GM12878 (cell line): ENCODE measurements at regions not wholly inside any gene's neighbourhood (a gene's known extent, or its start where the extent isn't known, plus 50 kb on each side); places are given as distances from the start of the nearest gene placed in this dataset.

ENCODE experiments used
- ATAC-seq: fragments of 200-7000 bp; cut with Tn5 transposase; 3 replicates; pipeline ENCODE4 v1.9.1; 2020; ENCODE audit warnings: mild to moderate bottlenecking, moderate library complexity
- BruUV-seq: library from RNA; stranded (reverse); fragments of 400-500 nt; replicated peaks from 2 replicates; lab custom pipeline; 2021; lab: Mats Ljungman, UMichigan
- CTCF ChIA-PET: fragments of 300-600 bp; sonication (Branson Sonifier 250); formaldehyde crosslinking; extraction: SDS; loops from one replicate; lab custom pipeline; 2021; ENCODE audit warnings: inconsistent platforms; lab: Yijun Ruan, JAX
- POLR2A ChIA-PET: fragments of 350-600 bp; formaldehyde crosslinking; extraction: SDS; loops from one replicate; lab custom pipeline; 2021; ENCODE audit warnings: inconsistent platforms; lab: Charles Lee
- RAD21 ChIA-PET: fragments of 300-600 bp; sonication (Branson Sonifier 250); formaldehyde crosslinking; loops from one replicate; lab custom pipeline; 2023; ENCODE audit warnings: antibody characterized with exemption; ENCODE audit not compliant: unreplicated experiment; lab: Charles Lee
- SMC1A ChIA-PET: fragments of 300-600 bp; sonication (Branson Sonifier 250); formaldehyde crosslinking; loops from one replicate; lab custom pipeline; 2023; ENCODE audit not compliant: unreplicated experiment, uncharacterized antibody; lab: Charles Lee
- DNase-seq: peaks from one replicate; pipeline ENCODE4 v3.0.0-alpha.2; 2011; ENCODE audit warnings: low read depth, low spot score
- FAIRE-seq: peaks from 3 replicates; lab custom pipeline; 2011; peaks lifted over from hg19 to GRCh38; lab: Jason Lieb, UNC
- H2AFZ ChIP-seq: 2 replicates; pipeline ENCODE4 v1.6.0; 2011; ENCODE audit warnings: low read depth, low read length, control low read depth; ENCODE audit not compliant: control insufficient read depth
- H3K27ac ChIP-seq: 2 replicates; pipeline ENCODE4 v1.5.1; 2011; ENCODE audit warnings: control low read depth; ENCODE audit not compliant: control insufficient read depth, insufficient read depth
- H3K27me3 ChIP-seq, 2 experiments: replicated peaks in 1 of 2; 2 replicates each; pipeline versions ENCODE4 v1.6.0 to v1.6.1; 2011; ENCODE audit warnings: low read length in 1 of 2; ENCODE audit not compliant: control insufficient read depth in 2 of 2, insufficient read depth in 2 of 2
- H3K36me3 ChIP-seq, 2 experiments: 2 replicates each; pipeline ENCODE4 v1.5.1; 2011; ENCODE audit warnings: low read length in 1 of 2; ENCODE audit not compliant: control insufficient read depth in 2 of 2, insufficient read depth in 2 of 2
- H3K4me1 ChIP-seq: 2 replicates; pipeline ENCODE4 v1.6.1; 2011; ENCODE audit warnings: mild to moderate bottlenecking, low read length, moderate library complexity, mixed read lengths; ENCODE audit not compliant: control insufficient read depth, insufficient read depth
- H3K4me2 ChIP-seq: 2 replicates; pipeline ENCODE4 v1.6.0; 2011; ENCODE audit warnings: control low read depth; ENCODE audit not compliant: control insufficient read depth, insufficient read depth
- H3K4me3 ChIP-seq: fragments of 200-600 bp; sonication (generic); 2 replicates; pipeline ENCODE4 v1.5.1; 2016
- H3K79me2 ChIP-seq: 2 replicates; pipeline ENCODE4 v1.6.0; 2011; ENCODE audit warnings: low read length; ENCODE audit not compliant: control insufficient read depth, insufficient read depth
- H3K9ac ChIP-seq: 2 replicates; pipeline ENCODE4 v1.8.0; 2011; ENCODE audit warnings: low read length, control low read depth, mixed read lengths; ENCODE audit not compliant: control insufficient read depth, insufficient read depth
- H3K9me3 ChIP-seq: replicated peaks from 3 replicates; pipeline ENCODE4 v1.5.1; 2011; ENCODE audit warnings: mild to moderate bottlenecking, low read length; ENCODE audit not compliant: control insufficient read depth, insufficient read depth
- H4K20me1 ChIP-seq: 2 replicates; pipeline ENCODE4 v1.6.0; 2011; ENCODE audit not compliant: control insufficient read depth, insufficient read depth
- HDAC6 ChIP-seq: fragments of 200-600 bp; sonication (generic); IDR thresholded peaks from one replicate; pipeline ENCODE4 v1.8.0; 2017; ENCODE audit warnings: antibody characterized with exemption; ENCODE audit not compliant: unreplicated experiment
- IRF4 ChIP-seq: IDR thresholded peaks from 2 replicates; pipeline ENCODE4 v1.6.1; 2011; ENCODE audit warnings: low read depth, low read length
- MYB ChIP-seq: fragments of 150-350 bp; IDR thresholded peaks from 2 replicates; pipeline ENCODE4 v1.6.1; 2014; ENCODE audit warnings: mild to moderate bottlenecking, low read depth, low read length, borderline replicate concordance
- NBN ChIP-seq: fragments of 450-650 bp; IDR thresholded peaks from 2 replicates; pipeline ENCODE4 v1.6.1; 2016
- NR2F1 ChIP-seq: fragments of 450-650 bp; conservative IDR thresholded peaks from 2 replicates; pipeline ENCODE4 v1.6.1; 2017; ENCODE audit warnings: mild to moderate bottlenecking
- POLR2AphosphoS5 ChIP-seq: IDR thresholded peaks from 2 replicates; pipeline ENCODE4 v1.6.1; 2011; ENCODE audit warnings: mild to moderate bottlenecking, low read length, inconsistent platforms
- SMAD5 ChIP-seq: IDR thresholded peaks from 2 replicates; pipeline ENCODE4 v1.6.1; 2016; ENCODE audit warnings: antibody characterized with exemption, low read depth
- SUPT20H ChIP-seq: IDR thresholded peaks from 2 replicates; pipeline ENCODE4 v1.6.1; 2011; ENCODE audit warnings: low read depth, mild to moderate bottlenecking, low read length, moderate library complexity, borderline replicate concordance; ENCODE audit not compliant: control insufficient read depth
- WGBS: methylation state at CpG from one replicate; pipeline ENCODE4 v1.1.6; 2016; ENCODE audit warnings: low lambda C conversion rate; ENCODE audit not compliant: insufficient replicate concordance, insufficient coverage; ENCODE audit errors: missing lambda C conversion rate; 5-methylcytosine and 5-hydroxymethylcytosine counted together
- in situ Hi-C: fragments of 300-500 bp; cut with MboI; formaldehyde crosslinking; loops from 9 replicates; pipeline ENCODE4 v1.14.3; 2018; ENCODE audit warnings: mixed read lengths
- intact Hi-C: fragments of 100-400 bp; cut with micrococcal nuclease; formaldehyde crosslinking; loops from one replicate; pipeline ENCODE4 v1.14.2; 2022; ENCODE audit not compliant: unreplicated experiment
- TF ChIP-seq, protein P1 (sequence below): IDR thresholded peaks from 2 replicates; pipeline ENCODE4 v1.6.1; 2011; ENCODE audit warnings: low read depth, mild to moderate bottlenecking, low read length, moderate library complexity, borderline replicate concordance; ENCODE audit errors: extremely low read depth
- TF ChIP-seq, protein P2 (sequence below): fragments of 450-650 bp; IDR thresholded peaks from 2 replicates; pipeline ENCODE4 v1.6.1; 2017; ENCODE audit warnings: mild to moderate bottlenecking, moderate library complexity
- TF ChIP-seq, protein P3 (sequence below), 3 experiments: IDR thresholded peaks in 2 of 3; conservative IDR thresholded peaks in 1 of 3; 2 replicates each; pipeline ENCODE4 v1.5.1; 2011; ENCODE audit warnings: low read depth in 3 of 3, low read length in 3 of 3, mild to moderate bottlenecking in 3 of 3, control low read depth in 2 of 3, moderate library complexity in 2 of 3, inconsistent platforms in 1 of 3, mixed read lengths in 1 of 3; ENCODE audit not compliant: control insufficient read depth in 2 of 3, insufficient read depth in 1 of 3; ENCODE audit errors: extremely low read depth in 1 of 3
- TF ChIP-seq, protein P4 (sequence below): IDR thresholded peaks from 2 replicates; pipeline ENCODE4 v1.6.1; 2012; ENCODE audit warnings: improper control_type of control experiment, low read depth, low read length; ENCODE audit not compliant: insufficient replicate concordance

DNA sequence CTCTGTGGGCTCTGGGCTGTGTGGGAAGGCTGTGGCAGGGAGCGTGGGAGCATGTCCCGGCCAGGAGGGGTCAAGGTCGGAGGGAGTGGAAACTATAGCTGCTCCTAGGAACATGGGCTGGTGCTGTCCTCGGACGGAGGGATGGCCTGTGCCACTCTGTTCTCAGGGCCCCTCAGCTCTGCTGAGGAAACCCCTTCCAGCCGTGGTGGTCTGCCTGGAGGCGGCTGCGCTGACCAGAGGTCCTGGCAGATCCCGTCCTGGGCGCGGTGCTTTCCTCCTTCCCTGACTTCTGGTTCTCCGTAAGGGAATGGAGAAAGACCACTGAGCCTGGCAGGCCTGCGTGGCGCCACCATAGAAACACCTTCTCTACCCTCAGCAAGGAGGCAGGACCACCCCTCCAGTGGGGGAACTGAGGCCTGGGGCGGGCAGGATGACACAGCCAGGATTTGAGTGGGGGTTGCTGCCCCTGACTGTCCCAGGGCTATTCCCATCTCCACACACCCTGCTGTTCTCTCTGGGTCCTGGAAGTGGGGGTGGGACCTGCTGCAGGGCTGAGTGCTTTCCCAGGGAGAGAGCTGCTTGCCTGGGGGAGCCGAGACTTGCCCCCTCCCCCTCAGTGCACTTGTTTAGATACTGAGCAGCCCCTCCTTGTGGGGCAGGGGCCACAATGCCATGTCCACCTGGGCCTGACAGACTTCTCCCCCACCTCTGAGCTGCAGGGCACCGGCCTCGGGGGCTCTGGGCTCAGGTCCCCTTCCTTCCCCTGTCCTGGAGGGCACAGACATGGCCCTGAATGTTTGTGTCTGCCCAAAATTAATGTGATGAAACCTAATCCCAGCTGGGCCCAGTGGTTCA is 301.0 kb upstream of the HS6ST1 start:
- in situ Hi-C loops: no loop called here
- ChIA-PET SMC1A (no interaction called here), RAD21 (no interaction called here)
- TF ChIP-seq HDAC6 (no peak), NBN (no peak), SMAD5 (no peak), IRF4 (no peak), MYB (no peak), POLR2AphosphoS5 (no peak), SUPT20H (no peak), NR2F1 (no peak)
- TF ChIP-seq, protein P1, sequence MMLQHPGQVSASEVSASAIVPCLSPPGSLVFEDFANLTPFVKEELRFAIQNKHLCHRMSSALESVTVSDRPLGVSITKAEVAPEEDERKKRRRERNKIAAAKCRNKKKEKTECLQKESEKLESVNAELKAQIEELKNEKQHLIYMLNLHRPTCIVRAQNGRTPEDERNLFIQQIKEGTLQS: no peak
- TF ChIP-seq, protein P2, sequence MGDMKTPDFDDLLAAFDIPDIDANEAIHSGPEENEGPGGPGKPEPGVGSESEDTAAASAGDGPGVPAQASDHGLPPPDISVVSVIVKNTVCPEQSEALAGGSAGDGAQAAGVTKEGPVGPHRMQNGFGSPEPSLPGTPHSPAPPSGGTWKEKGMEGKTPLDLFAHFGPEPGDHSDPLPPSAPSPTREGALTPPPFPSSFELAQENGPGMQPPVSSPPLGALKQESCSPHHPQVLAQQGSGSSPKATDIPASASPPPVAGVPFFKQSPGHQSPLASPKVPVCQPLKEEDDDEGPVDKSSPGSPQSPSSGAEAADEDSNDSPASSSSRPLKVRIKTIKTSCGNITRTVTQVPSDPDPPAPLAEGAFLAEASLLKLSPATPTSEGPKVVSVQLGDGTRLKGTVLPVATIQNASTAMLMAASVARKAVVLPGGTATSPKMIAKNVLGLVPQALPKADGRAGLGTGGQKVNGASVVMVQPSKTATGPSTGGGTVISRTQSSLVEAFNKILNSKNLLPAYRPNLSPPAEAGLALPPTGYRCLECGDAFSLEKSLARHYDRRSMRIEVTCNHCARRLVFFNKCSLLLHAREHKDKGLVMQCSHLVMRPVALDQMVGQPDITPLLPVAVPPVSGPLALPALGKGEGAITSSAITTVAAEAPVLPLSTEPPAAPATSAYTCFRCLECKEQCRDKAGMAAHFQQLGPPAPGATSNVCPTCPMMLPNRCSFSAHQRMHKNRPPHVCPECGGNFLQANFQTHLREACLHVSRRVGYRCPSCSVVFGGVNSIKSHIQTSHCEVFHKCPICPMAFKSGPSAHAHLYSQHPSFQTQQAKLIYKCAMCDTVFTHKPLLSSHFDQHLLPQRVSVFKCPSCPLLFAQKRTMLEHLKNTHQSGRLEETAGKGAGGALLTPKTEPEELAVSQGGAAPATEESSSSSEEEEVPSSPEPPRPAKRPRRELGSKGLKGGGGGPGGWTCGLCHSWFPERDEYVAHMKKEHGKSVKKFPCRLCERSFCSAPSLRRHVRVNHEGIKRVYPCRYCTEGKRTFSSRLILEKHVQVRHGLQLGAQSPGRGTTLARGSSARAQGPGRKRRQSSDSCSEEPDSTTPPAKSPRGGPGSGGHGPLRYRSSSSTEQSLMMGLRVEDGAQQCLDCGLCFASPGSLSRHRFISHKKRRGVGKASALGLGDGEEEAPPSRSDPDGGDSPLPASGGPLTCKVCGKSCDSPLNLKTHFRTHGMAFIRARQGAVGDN: no peak
- TF ChIP-seq, protein P3, sequence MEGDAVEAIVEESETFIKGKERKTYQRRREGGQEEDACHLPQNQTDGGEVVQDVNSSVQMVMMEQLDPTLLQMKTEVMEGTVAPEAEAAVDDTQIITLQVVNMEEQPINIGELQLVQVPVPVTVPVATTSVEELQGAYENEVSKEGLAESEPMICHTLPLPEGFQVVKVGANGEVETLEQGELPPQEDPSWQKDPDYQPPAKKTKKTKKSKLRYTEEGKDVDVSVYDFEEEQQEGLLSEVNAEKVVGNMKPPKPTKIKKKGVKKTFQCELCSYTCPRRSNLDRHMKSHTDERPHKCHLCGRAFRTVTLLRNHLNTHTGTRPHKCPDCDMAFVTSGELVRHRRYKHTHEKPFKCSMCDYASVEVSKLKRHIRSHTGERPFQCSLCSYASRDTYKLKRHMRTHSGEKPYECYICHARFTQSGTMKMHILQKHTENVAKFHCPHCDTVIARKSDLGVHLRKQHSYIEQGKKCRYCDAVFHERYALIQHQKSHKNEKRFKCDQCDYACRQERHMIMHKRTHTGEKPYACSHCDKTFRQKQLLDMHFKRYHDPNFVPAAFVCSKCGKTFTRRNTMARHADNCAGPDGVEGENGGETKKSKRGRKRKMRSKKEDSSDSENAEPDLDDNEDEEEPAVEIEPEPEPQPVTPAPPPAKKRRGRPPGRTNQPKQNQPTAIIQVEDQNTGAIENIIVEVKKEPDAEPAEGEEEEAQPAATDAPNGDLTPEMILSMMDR (IDR thresholded peaks at IDR 0.05 in 2 of 3, conservative IDR thresholded peaks at IDR 0.05 in 1 of 3; ENCODE audit: control insufficient read depth in 2 of 3, extremely low read depth in 1 of 3, insufficient read depth in 1 of 3, low read depth in 3 of 3, low read length in 3 of 3): no peak
- TF ChIP-seq, protein P4, sequence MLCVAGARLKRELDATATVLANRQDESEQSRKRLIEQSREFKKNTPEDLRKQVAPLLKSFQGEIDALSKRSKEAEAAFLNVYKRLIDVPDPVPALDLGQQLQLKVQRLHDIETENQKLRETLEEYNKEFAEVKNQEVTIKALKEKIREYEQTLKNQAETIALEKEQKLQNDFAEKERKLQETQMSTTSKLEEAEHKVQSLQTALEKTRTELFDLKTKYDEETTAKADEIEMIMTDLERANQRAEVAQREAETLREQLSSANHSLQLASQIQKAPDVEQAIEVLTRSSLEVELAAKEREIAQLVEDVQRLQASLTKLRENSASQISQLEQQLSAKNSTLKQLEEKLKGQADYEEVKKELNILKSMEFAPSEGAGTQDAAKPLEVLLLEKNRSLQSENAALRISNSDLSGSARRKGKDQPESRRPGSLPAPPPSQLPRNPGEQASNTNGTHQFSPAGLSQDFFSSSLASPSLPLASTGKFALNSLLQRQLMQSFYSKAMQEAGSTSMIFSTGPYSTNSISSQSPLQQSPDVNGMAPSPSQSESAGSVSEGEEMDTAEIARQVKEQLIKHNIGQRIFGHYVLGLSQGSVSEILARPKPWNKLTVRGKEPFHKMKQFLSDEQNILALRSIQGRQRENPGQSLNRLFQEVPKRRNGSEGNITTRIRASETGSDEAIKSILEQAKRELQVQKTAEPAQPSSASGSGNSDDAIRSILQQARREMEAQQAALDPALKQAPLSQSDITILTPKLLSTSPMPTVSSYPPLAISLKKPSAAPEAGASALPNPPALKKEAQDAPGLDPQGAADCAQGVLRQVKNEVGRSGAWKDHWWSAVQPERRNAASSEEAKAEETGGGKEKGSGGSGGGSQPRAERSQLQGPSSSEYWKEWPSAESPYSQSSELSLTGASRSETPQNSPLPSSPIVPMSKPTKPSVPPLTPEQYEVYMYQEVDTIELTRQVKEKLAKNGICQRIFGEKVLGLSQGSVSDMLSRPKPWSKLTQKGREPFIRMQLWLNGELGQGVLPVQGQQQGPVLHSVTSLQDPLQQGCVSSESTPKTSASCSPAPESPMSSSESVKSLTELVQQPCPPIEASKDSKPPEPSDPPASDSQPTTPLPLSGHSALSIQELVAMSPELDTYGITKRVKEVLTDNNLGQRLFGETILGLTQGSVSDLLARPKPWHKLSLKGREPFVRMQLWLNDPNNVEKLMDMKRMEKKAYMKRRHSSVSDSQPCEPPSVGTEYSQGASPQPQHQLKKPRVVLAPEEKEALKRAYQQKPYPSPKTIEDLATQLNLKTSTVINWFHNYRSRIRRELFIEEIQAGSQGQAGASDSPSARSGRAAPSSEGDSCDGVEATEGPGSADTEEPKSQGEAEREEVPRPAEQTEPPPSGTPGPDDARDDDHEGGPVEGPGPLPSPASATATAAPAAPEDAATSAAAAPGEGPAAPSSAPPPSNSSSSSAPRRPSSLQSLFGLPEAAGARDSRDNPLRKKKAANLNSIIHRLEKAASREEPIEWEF: no peak

More for the DNA sequence above, 301.0 kb upstream of the HS6ST1 start:
- no TSS peak for BruUV-seq
- H2AFZ ChIP-seq: no peak overlapping the region
- no peaks in the 10 kb centered on the region for H3K9me3 ChIP-seq
- H3K4me3 ChIP-seq: no peak overlapping the region
- no peak for ATAC-seq
- H4K20me1 ChIP-seq: no peaks in the 10 kb centered on the region
- CTCF ChIA-PET: no interaction called here
- POLR2A ChIA-PET: no interaction called here
- DNase-seq: no peak
- intact Hi-C loops: no loop called here
- H3K36me3 ChIP-seq: no peaks in the 10 kb centered on the region
- no peaks in the 10 kb centered on the region for H3K27me3 ChIP-seq
- H3K79me2 ChIP-seq: no peaks in the 10 kb centered on the region
- no peak for FAIRE-seq
- H3K27ac ChIP-seq: no peak overlapping the region
- H3K4me2 ChIP-seq: no peak overlapping the region
- WGBS: 54% methylated on average over 18 of the region's 18 CpGs
- no peak overlapping the region for H3K9ac ChIP-seq
- peaks cover 14% of the 10 kb centered on the region for H3K4me1 ChIP-seq
